Activated CD4-positive, alpha-beta memory T cell treated with anti-CD3 and anti-CD28 coated beads for 36 hours (primary cell): ENCODE measurements at regions not wholly inside any gene's neighbourhood (a gene's known extent, or its start where the extent isn't known, plus 50 kb on each side); places are given as distances from the start of the nearest gene placed in this dataset.
"Not testable (repeated sequence)": the region's sequence is repeated elsewhere in the genome, so short reads cannot be mapped to it uniquely, and the experiment has no call there.

Experiments
- CTCF ChIA-PET: fragments of 350-600 bp; sonication (Branson Sonifier 250); formaldehyde crosslinking; loops from one replicate; lab custom pipeline; 2021; ENCODE audit warnings: antibody characterized with exemption, inconsistent platforms; lab: Charles Lee
- POLR2A ChIA-PET: fragments of 350-600 bp; sonication (Branson Sonifier 250); formaldehyde crosslinking; loops from one replicate; lab custom pipeline; 2021; ENCODE audit warnings: antibody characterized with exemption; lab: Charles Lee
- DNase-seq: peaks from one replicate; pipeline ENCODE4 v3.0.0-alpha.2; 2020
- H3K27ac Mint-ChIP-seq: one replicate; pipeline ENCODE4 v1.8.0; 2021; ENCODE audit warnings: mixed read lengths
- H3K27me3 Mint-ChIP-seq: one replicate; pipeline ENCODE4 v1.8.0; 2021; ENCODE audit warnings: mixed read lengths
- H3K36me3 Mint-ChIP-seq: one replicate; pipeline ENCODE4 v1.8.0; 2021; ENCODE audit warnings: mixed read lengths
- H3K4me1 Mint-ChIP-seq: one replicate; pipeline ENCODE4 v1.8.0; 2021; ENCODE audit warnings: low read depth, mixed read lengths
- H3K4me3 Mint-ChIP-seq: one replicate; pipeline ENCODE4 v1.8.0; 2021; ENCODE audit warnings: mild to moderate bottlenecking, mixed read lengths
- H3K9me3 Mint-ChIP-seq: one replicate; pipeline ENCODE4 v1.8.0; 2021; ENCODE audit warnings: mixed read lengths
- intact Hi-C: fragments of 100-400 bp; cut with micrococcal nuclease; formaldehyde crosslinking; loops from one replicate; pipeline ENCODE4 v1.15.1; 2023

GRCh38 chr2:111385226-111385957, 264.7 kb downstream of the BCL2L11 start:
- H3K4me3 Mint-ChIP-seq, H3K27me3 Mint-ChIP-seq, H3K9me3 Mint-ChIP-seq, POLR2A ChIA-PET, CTCF ChIA-PET, H3K27ac Mint-ChIP-seq, H3K4me1 Mint-ChIP-seq, intact Hi-C loops, DNase-seq, H3K36me3 Mint-ChIP-seq: not testable (repeated sequence)

- H3K4me1 Mint-ChIP-seq, intact Hi-C loops, CTCF ChIA-PET, H3K9me3 Mint-ChIP-seq, H3K27me3 Mint-ChIP-seq, H3K36me3 Mint-ChIP-seq, POLR2A ChIA-PET, H3K27ac Mint-ChIP-seq, DNase-seq, H3K4me3 Mint-ChIP-seq: not testable (repeated sequence)
Measured at GRCh38 chr2:111390605-111391004, 269.9 kb downstream of the BCL2L11 start.

GRCh38 chr2:111395350-111396128, 274.8 kb downstream of the BCL2L11 start:
- H3K27me3 Mint-ChIP-seq, CTCF ChIA-PET, H3K9me3 Mint-ChIP-seq, intact Hi-C loops, H3K4me3 Mint-ChIP-seq, H3K36me3 Mint-ChIP-seq, POLR2A ChIA-PET, H3K4me1 Mint-ChIP-seq: not testable (repeated sequence)
- peak overlapping the region; percentile 45 for H3K27ac Mint-ChIP-seq
- DNase-seq = peak; percentile 88

GRCh38 chr2:111400598-111401253, 280.0 kb downstream of the BCL2L11 start:
- H3K36me3 Mint-ChIP-seq, intact Hi-C loops, H3K4me3 Mint-ChIP-seq, H3K27ac Mint-ChIP-seq, POLR2A ChIA-PET, H3K9me3 Mint-ChIP-seq, H3K27me3 Mint-ChIP-seq, CTCF ChIA-PET, DNase-seq, H3K4me1 Mint-ChIP-seq: not testable (repeated sequence)

GRCh38 chr2:111401270-111402140, 280.8 kb downstream of the BCL2L11 start:
- H3K9me3 Mint-ChIP-seq, H3K4me3 Mint-ChIP-seq, H3K27me3 Mint-ChIP-seq, DNase-seq, POLR2A ChIA-PET, H3K4me1 Mint-ChIP-seq, H3K36me3 Mint-ChIP-seq, intact Hi-C loops, CTCF ChIA-PET: not testable (repeated sequence)
- H3K27ac Mint-ChIP-seq = peak overlapping the region; percentile 54

GRCh38 chr2:111402450-111402849, 281.7 kb downstream of the BCL2L11 start:
- H3K27ac Mint-ChIP-seq, H3K27me3 Mint-ChIP-seq, H3K4me1 Mint-ChIP-seq, H3K4me3 Mint-ChIP-seq, intact Hi-C loops, POLR2A ChIA-PET, H3K9me3 Mint-ChIP-seq, H3K36me3 Mint-ChIP-seq, CTCF ChIA-PET, DNase-seq: not testable (repeated sequence)

GRCh38 chr2:111403287-111403686, 282.6 kb downstream of the BCL2L11 start:
- intact Hi-C loops, H3K36me3 Mint-ChIP-seq, POLR2A ChIA-PET, H3K27me3 Mint-ChIP-seq, H3K9me3 Mint-ChIP-seq, H3K4me3 Mint-ChIP-seq, DNase-seq, H3K4me1 Mint-ChIP-seq, CTCF ChIA-PET, H3K27ac Mint-ChIP-seq: not testable (repeated sequence)

GRCh38 chr2:111406616-111407015, 285.9 kb downstream of the BCL2L11 start:
- H3K36me3 Mint-ChIP-seq, H3K27ac Mint-ChIP-seq, CTCF ChIA-PET, POLR2A ChIA-PET, H3K9me3 Mint-ChIP-seq, H3K27me3 Mint-ChIP-seq, H3K4me3 Mint-ChIP-seq, intact Hi-C loops, DNase-seq, H3K4me1 Mint-ChIP-seq: not testable (repeated sequence)

GRCh38 chr2:111407632-111408194, 287.0 kb downstream of the BCL2L11 start:
- intact Hi-C loops, DNase-seq, H3K27me3 Mint-ChIP-seq, H3K9me3 Mint-ChIP-seq, H3K27ac Mint-ChIP-seq, CTCF ChIA-PET, POLR2A ChIA-PET, H3K36me3 Mint-ChIP-seq, H3K4me1 Mint-ChIP-seq, H3K4me3 Mint-ChIP-seq: not testable (repeated sequence)

- H3K4me1 Mint-ChIP-seq, H3K36me3 Mint-ChIP-seq, POLR2A ChIA-PET, H3K27me3 Mint-ChIP-seq, intact Hi-C loops, CTCF ChIA-PET, H3K4me3 Mint-ChIP-seq, H3K9me3 Mint-ChIP-seq, DNase-seq, H3K27ac Mint-ChIP-seq: not testable (repeated sequence)
Measured at GRCh38 chr2:111410868-111411406, 290.2 kb downstream of the BCL2L11 start.

GRCh38 chr2:111411867-111412681, 291.4 kb downstream of the BCL2L11 start:
- H3K4me1 Mint-ChIP-seq, CTCF ChIA-PET, intact Hi-C loops, H3K36me3 Mint-ChIP-seq, H3K9me3 Mint-ChIP-seq, H3K27ac Mint-ChIP-seq, POLR2A ChIA-PET, H3K27me3 Mint-ChIP-seq, DNase-seq, H3K4me3 Mint-ChIP-seq: not testable (repeated sequence)
